ENCODE measurements at regions not wholly inside any gene's neighbourhood (a gene's known extent, or its start where the extent isn't known, plus 50 kb on each side); places are given as distances from the start of the nearest gene placed in this dataset.

GRCh38 chr11:93267383-93267782 lies 63.2 kb upstream of the DEUP1 start:
- Mint-ChIP-seq H3K4me3 (no peak overlapping the region), H3K9me3 (ENCODE audit: insufficient read depth) (peaks cover 2% of the 10 kb centered on the region), H3K27me3 (peaks cover 4% of the 10 kb centered on the region), H3K27ac (no peak overlapping the region), H3K4me1 (no peaks in the 10 kb centered on the region)
- H3K27me3 ChIP-seq (replicated peaks in 1 of 4; ENCODE audit: control extremely low read depth in 1 of 4, control insufficient read depth in 3 of 4, insufficient read depth in 4 of 4, low read length in 3 of 4) = peaks cover 0 to 2% (median 0%) of the 10 kb centered on the region in 4 experiments
- H3K4me3 ChIP-seq (ENCODE audit: control extremely low read depth in 1 of 5, extremely low read depth in 1 of 5, insufficient read depth in 1 of 5, low read depth in 2 of 5, low read length in 4 of 5) = no peak overlapping the region
- DNase-seq = no peak
- intact Hi-C loops (cut with micrococcal nuclease) = no loop called here
- H3K9me3 ChIP-seq (ENCODE audit: control extremely low read depth in 1 of 3, control insufficient read depth in 2 of 3, insufficient read depth in 1 of 3, low read length in 2 of 3) = peaks cover 0 to 1% (median 0%) of the 10 kb centered on the region in 3 donors
- no peak for ATAC-seq (ENCODE audit: low read depth)
- WGBS (ENCODE audit: insufficient coverage) = 94% methylated on average over 5 of the region's 5 CpGs
- no peak for TF ChIP-seq CTCF (IDR thresholded peaks at IDR 0.05)
- H2AFZ ChIP-seq (ENCODE audit: insufficient read depth, low read depth, low read length, poor library complexity, severe bottlenecking) = no peak overlapping the region
- no peaks in the 10 kb centered on the region for H4K20me1 ChIP-seq (ENCODE audit: control insufficient read depth, insufficient read depth, low read length, poor library complexity, severe bottlenecking)
- H3K36me3 ChIP-seq (replicated peaks in 1 of 2; ENCODE audit: control extremely low read depth in 1 of 2, control insufficient read depth in 1 of 2, extremely low read depth in 1 of 2, insufficient read depth in 2 of 2, low read length in 1 of 2) = no peaks in the 10 kb centered on the region
- H3K9ac ChIP-seq (ENCODE audit: low read length) = no peak overlapping the region
- H3K79me2 ChIP-seq (ENCODE audit: control insufficient read depth, insufficient read depth, low read length) = no peaks in the 10 kb centered on the region
- no peak overlapping the region for H3K4me2 ChIP-seq (replicated peaks; ENCODE audit: low read depth, low read length, poor library complexity, severe bottlenecking)
- no peaks in the 10 kb centered on the region for H3K4me1 ChIP-seq (ENCODE audit: control insufficient read depth in 2 of 2, insufficient read depth in 2 of 2, low read length in 2 of 2)
- ChIA-PET POLR2A (no interaction called here), CTCF (interaction anchor here (1.5 kb wide), 1 partner anchor 9 kb away, joined by 3 read pairs; no protein-coding TSS in a partner anchor)
- H3K27ac ChIP-seq (ENCODE audit: low read length in 2 of 2) = no peak overlapping the region

GRCh38 chr11:93268287-93269040 lies 62.1 kb upstream of the DEUP1 start:
- H3K4me1 Mint-ChIP-seq = no peaks in the 10 kb centered on the region
- no peaks in the 10 kb centered on the region for H4K20me1 ChIP-seq (ENCODE audit: control insufficient read depth, insufficient read depth, low read length, poor library complexity, severe bottlenecking)
- intact Hi-C loops (cut with micrococcal nuclease) = no loop called here
- peaks cover 0 to 2% (median 0%) of the 10 kb centered on the region in 4 experiments for H3K27me3 ChIP-seq (replicated peaks in 1 of 4; ENCODE audit: control extremely low read depth in 1 of 4, control insufficient read depth in 3 of 4, insufficient read depth in 4 of 4, low read length in 3 of 4)
- WGBS (ENCODE audit: insufficient coverage) = 38% methylated on average over 2 of the region's 6 CpGs
- H3K27ac Mint-ChIP-seq = no peak overlapping the region
- H3K9me3 Mint-ChIP-seq (ENCODE audit: insufficient read depth) = peaks cover 2% of the 10 kb centered on the region
- H3K4me1 ChIP-seq (ENCODE audit: control insufficient read depth in 2 of 2, insufficient read depth in 2 of 2, low read length in 2 of 2) = no peaks in the 10 kb centered on the region
- H3K36me3 ChIP-seq (replicated peaks in 1 of 2; ENCODE audit: control extremely low read depth in 1 of 2, control insufficient read depth in 1 of 2, extremely low read depth in 1 of 2, insufficient read depth in 2 of 2, low read length in 1 of 2) = no peaks in the 10 kb centered on the region
- no peak for ATAC-seq (ENCODE audit: low read depth)
- no peak for DNase-seq
- peaks cover 0 to 1% (median 0%) of the 10 kb centered on the region in 3 donors for H3K9me3 ChIP-seq (ENCODE audit: control extremely low read depth in 1 of 3, control insufficient read depth in 2 of 3, insufficient read depth in 1 of 3, low read length in 2 of 3)
- TF ChIP-seq EZH2 (IDR thresholded peaks at IDR 0.05; ENCODE audit: borderline replicate concordance, insufficient read depth, low read depth, low read length, poor library complexity, severe bottlenecking) (no peak), CTCF (IDR thresholded peaks at IDR 0.05) (no peak)
- H3K9ac ChIP-seq (ENCODE audit: low read length) = no peak overlapping the region
- no peak overlapping the region for H3K4me3 ChIP-seq (ENCODE audit: control extremely low read depth in 1 of 5, extremely low read depth in 1 of 5, insufficient read depth in 1 of 5, low read depth in 2 of 5, low read length in 4 of 5)
- CTCF ChIA-PET = interaction anchor here (1.5 kb wide), 1 partner anchor 8 kb away, joined by 3 read pairs; no protein-coding TSS in a partner anchor
- no peaks in the 10 kb centered on the region for H3K79me2 ChIP-seq (ENCODE audit: control insufficient read depth, insufficient read depth, low read length)
- H2AFZ ChIP-seq (ENCODE audit: insufficient read depth, low read depth, low read length, poor library complexity, severe bottlenecking) = no peak overlapping the region
- H3K4me3 Mint-ChIP-seq = no peak overlapping the region
- no peaks in the 10 kb centered on the region for H3K27me3 Mint-ChIP-seq
- no peak overlapping the region for H3K4me2 ChIP-seq (replicated peaks; ENCODE audit: low read depth, low read length, poor library complexity, severe bottlenecking)
- POLR2A ChIA-PET = no interaction called here
- H3K27ac ChIP-seq (ENCODE audit: low read length in 2 of 2) = no peak overlapping the region
